ENCODE measurements at regions not wholly inside any gene's neighbourhood (a gene's known extent, or its start where the extent isn't known, plus 50 kb on each side); places are given as distances from the start of the nearest gene placed in this dataset.

GRCh38 chr13:104693126-104693525, 1626.9 kb upstream of the SLC10A2 start:
- no peak for TF ChIP-seq CTCF (conservative IDR thresholded peaks at IDR 0.05 in 1 of 2, IDR thresholded peaks at IDR 0.05 in 1 of 2; ENCODE audit: extremely low read depth in 1 of 2, insufficient read depth in 1 of 2, low read depth in 1 of 2, low read length in 2 of 2)
- TF ChIP-seq EZH2 (IDR thresholded peaks at IDR 0.05; ENCODE audit: borderline replicate concordance, low read length), result no peak

Measured in mammary epithelial cell (primary cell).